ENCODE measurements at regions not wholly inside any gene's neighbourhood (a gene's known extent, or its start where the extent isn't known, plus 50 kb on each side); places are given as distances from the start of the nearest gene placed in this dataset.
A peak's percentile ranks its signal among the peaks of the same experiment; 100 is the strongest.

DNA sequence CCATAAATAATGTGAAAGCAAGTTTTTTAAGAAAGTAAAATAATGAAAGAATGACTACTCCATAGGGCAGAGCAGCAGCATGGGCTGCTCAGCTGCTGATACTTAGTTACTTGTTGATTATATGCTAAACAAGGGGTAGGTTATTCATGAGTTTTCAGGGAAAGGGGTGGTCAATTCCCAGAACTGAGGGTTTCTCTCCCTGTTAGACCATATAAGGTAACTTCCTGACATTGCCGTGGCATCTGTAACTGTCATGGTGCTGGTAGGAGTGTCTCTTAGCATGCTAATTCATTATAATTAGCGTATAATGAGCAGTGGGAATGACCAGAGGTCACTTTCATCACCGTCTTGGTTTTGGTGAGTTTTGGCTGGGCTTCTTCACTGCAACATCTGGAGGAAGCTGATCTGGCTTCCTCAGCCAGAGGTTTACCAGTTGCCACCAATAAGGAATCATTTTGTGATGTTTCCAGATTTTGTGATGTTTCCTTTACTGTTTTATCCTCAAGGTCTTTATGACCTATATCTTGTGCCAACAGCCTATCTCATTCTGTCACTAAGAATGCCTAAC, 121.8 kb upstream of the CHL1 start:
- no peak overlapping the region for H3K9ac ChIP-seq (ENCODE audit: low read depth in 1 of 3, low read length in 3 of 3)
- H3K9me3 ChIP-seq (ENCODE audit: control insufficient read depth in 3 of 3, low read length in 3 of 3), result no peaks in the 10 kb centered on the region
- no peak overlapping the region for H3K4me3 ChIP-seq (ENCODE audit: low read length in 3 of 3)
- H3K27ac ChIP-seq (ENCODE audit: low read depth, low read length), result peak overlapping the region; percentile 67
- no peaks in the 10 kb centered on the region for H3K27me3 ChIP-seq (ENCODE audit: control insufficient read depth in 3 of 3, insufficient read depth in 3 of 3, low read length in 3 of 3)
- H3K4me1 ChIP-seq (ENCODE audit: control insufficient read depth in 3 of 3, insufficient read depth in 3 of 3, low read length in 3 of 3), result peaks cover 0 to 11% (median 7%) of the 10 kb centered on the region in 3 donors
- no peaks in the 10 kb centered on the region for H3K36me3 ChIP-seq (ENCODE audit: control insufficient read depth in 3 of 3, insufficient read depth in 3 of 3, low read length in 3 of 3)

GRCh38 chr3:75260-75659, 121.3 kb upstream of the CHL1 start:
- no peak overlapping the region for H3K9ac ChIP-seq (ENCODE audit: low read depth in 1 of 3, low read length in 3 of 3)
- peaks cover 0 to 11% (median 7%) of the 10 kb centered on the region in 3 donors for H3K4me1 ChIP-seq (ENCODE audit: control insufficient read depth in 3 of 3, insufficient read depth in 3 of 3, low read length in 3 of 3)
- H3K27me3 ChIP-seq (ENCODE audit: control insufficient read depth in 3 of 3, insufficient read depth in 3 of 3, low read length in 3 of 3), result no peaks in the 10 kb centered on the region
- no peaks in the 10 kb centered on the region for H3K9me3 ChIP-seq (ENCODE audit: control insufficient read depth in 3 of 3, low read length in 3 of 3)
- peak overlapping the region; percentile 67 for H3K27ac ChIP-seq (ENCODE audit: low read depth, low read length)
- H3K36me3 ChIP-seq (ENCODE audit: control insufficient read depth in 3 of 3, insufficient read depth in 3 of 3, low read length in 3 of 3), result no peaks in the 10 kb centered on the region
- H3K4me3 ChIP-seq (ENCODE audit: low read length in 3 of 3), result no peak overlapping the region

- Histone ChIP-seq H3K4me1 (ENCODE audit: control insufficient read depth in 3 of 3, insufficient read depth in 3 of 3, low read length in 3 of 3) (peaks cover 0 to 7% (median 0%) of the 10 kb centered on the region in 3 donors), H3K9ac (ENCODE audit: low read depth in 1 of 3, low read length in 3 of 3) (no peak overlapping the region), H3K27me3 (ENCODE audit: control insufficient read depth in 3 of 3, insufficient read depth in 3 of 3, low read length in 3 of 3) (no peaks in the 10 kb centered on the region)
Measured at GRCh38 chr3:79542-79941, 117.0 kb upstream of the CHL1 start.

DNA sequence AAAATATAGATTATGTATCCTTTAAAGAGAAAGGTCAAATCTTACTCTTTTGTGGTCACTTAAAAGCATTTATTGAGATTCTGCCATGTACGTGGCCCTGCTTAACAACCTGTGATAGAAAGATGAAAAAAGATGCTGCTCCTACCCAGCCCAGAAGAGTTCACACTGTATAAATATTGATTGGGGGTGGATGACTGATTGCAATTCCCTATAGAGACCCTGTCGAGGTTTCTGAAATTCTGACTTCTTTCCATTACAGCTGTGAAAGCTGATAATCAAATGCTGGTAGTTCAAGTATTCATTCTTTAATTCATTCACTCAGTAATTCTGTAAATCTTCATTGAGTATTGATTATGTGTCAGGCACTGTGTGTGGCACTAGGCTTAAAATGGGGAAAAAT, 114.1 kb upstream of the CHL1 start:
- no peaks in the 10 kb centered on the region for H3K36me3 ChIP-seq (ENCODE audit: control insufficient read depth in 3 of 3, insufficient read depth in 3 of 3, low read length in 3 of 3)
- no peaks in the 10 kb centered on the region for H3K4me1 ChIP-seq (ENCODE audit: control insufficient read depth in 3 of 3, insufficient read depth in 3 of 3, low read length in 3 of 3)

More at GRCh38 chr3:79542-79941, 117.0 kb upstream of the CHL1 start:
- no peaks in the 10 kb centered on the region for H3K36me3 ChIP-seq (ENCODE audit: control insufficient read depth in 3 of 3, insufficient read depth in 3 of 3, low read length in 3 of 3)
- no peaks in the 10 kb centered on the region for H3K9me3 ChIP-seq (ENCODE audit: control insufficient read depth in 3 of 3, low read length in 3 of 3)
- no peak overlapping the region for H3K27ac ChIP-seq (ENCODE audit: low read depth, low read length)
- H3K4me3 ChIP-seq (ENCODE audit: low read length in 3 of 3), result no peak overlapping the region

GRCh38 chr3:83096-83495, 113.5 kb upstream of the CHL1 start:
- Histone ChIP-seq H3K27me3 (ENCODE audit: control insufficient read depth in 3 of 3, insufficient read depth in 3 of 3, low read length in 3 of 3) (no peaks in the 10 kb centered on the region), H3K27ac (ENCODE audit: low read depth, low read length) (no peak overlapping the region), H3K4me1 (ENCODE audit: control insufficient read depth in 3 of 3, insufficient read depth in 3 of 3, low read length in 3 of 3) (no peaks in the 10 kb centered on the region)

More for the DNA sequence above, 114.1 kb upstream of the CHL1 start:
- H3K4me3 ChIP-seq (ENCODE audit: low read length in 3 of 3), result no peak overlapping the region
- no peaks in the 10 kb centered on the region for H3K27me3 ChIP-seq (ENCODE audit: control insufficient read depth in 3 of 3, insufficient read depth in 3 of 3, low read length in 3 of 3)
- H3K9ac ChIP-seq (ENCODE audit: low read depth in 1 of 3, low read length in 3 of 3), result no peak overlapping the region
- H3K9me3 ChIP-seq (ENCODE audit: control insufficient read depth in 3 of 3, low read length in 3 of 3), result no peaks in the 10 kb centered on the region
- no peak overlapping the region for H3K27ac ChIP-seq (ENCODE audit: low read depth, low read length)

DNA sequence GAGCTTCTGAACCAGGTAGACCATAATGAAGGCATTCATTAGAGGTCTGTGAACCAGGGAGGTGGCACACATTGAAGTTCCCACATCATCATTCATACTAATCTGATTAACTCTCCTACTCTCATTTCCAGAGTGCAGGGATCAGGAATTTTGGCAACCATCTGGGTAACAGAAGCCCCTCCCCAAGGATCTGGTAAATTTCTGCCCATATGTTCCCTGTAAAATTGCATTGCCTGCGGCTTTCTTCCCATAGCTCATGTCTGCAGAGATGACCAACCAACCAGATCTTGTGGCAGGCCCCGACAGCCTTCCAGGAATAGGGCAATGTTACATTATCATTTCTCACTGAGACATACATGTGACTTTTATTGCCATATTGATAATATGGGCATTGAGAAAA, 111.4 kb upstream of the CHL1 start:
- Histone ChIP-seq H3K9ac (ENCODE audit: low read depth in 1 of 3, low read length in 3 of 3) (no peak overlapping the region), H3K9me3 (ENCODE audit: control insufficient read depth in 3 of 3, low read length in 3 of 3) (no peaks in the 10 kb centered on the region), H3K36me3 (ENCODE audit: control insufficient read depth in 3 of 3, insufficient read depth in 3 of 3, low read length in 3 of 3) (no peaks in the 10 kb centered on the region), H3K4me1 (ENCODE audit: control insufficient read depth in 3 of 3, insufficient read depth in 3 of 3, low read length in 3 of 3) (no peaks in the 10 kb centered on the region), H3K27ac (ENCODE audit: low read depth, low read length) (no peak overlapping the region), H3K4me3 (ENCODE audit: low read length in 3 of 3) (no peak overlapping the region), H3K27me3 (ENCODE audit: control insufficient read depth in 3 of 3, insufficient read depth in 3 of 3, low read length in 3 of 3) (no peaks in the 10 kb centered on the region)

More at GRCh38 chr3:83096-83495, 113.5 kb upstream of the CHL1 start:
- Histone ChIP-seq H3K4me3 (ENCODE audit: low read length in 3 of 3) (no peak overlapping the region), H3K9me3 (ENCODE audit: control insufficient read depth in 3 of 3, low read length in 3 of 3) (no peaks in the 10 kb centered on the region), H3K36me3 (ENCODE audit: control insufficient read depth in 3 of 3, insufficient read depth in 3 of 3, low read length in 3 of 3) (no peaks in the 10 kb centered on the region), H3K9ac (ENCODE audit: low read depth in 1 of 3, low read length in 3 of 3) (no peak overlapping the region)

GRCh38 chr3:88267-88666, 108.3 kb upstream of the CHL1 start:
- no peaks in the 10 kb centered on the region for H3K27me3 ChIP-seq (ENCODE audit: control insufficient read depth in 3 of 3, insufficient read depth in 3 of 3, low read length in 3 of 3)
- H3K9ac ChIP-seq (ENCODE audit: low read depth in 1 of 3, low read length in 3 of 3), result no peak overlapping the region
- H3K9me3 ChIP-seq (ENCODE audit: control insufficient read depth in 3 of 3, low read length in 3 of 3), result no peaks in the 10 kb centered on the region
- H3K4me1 ChIP-seq (ENCODE audit: control insufficient read depth in 3 of 3, insufficient read depth in 3 of 3, low read length in 3 of 3), result no peaks in the 10 kb centered on the region
- no peak overlapping the region for H3K27ac ChIP-seq (ENCODE audit: low read depth, low read length)
- no peaks in the 10 kb centered on the region for H3K36me3 ChIP-seq (ENCODE audit: control insufficient read depth in 3 of 3, insufficient read depth in 3 of 3, low read length in 3 of 3)
- H3K4me3 ChIP-seq (ENCODE audit: low read length in 3 of 3), result no peak overlapping the region

DNA sequence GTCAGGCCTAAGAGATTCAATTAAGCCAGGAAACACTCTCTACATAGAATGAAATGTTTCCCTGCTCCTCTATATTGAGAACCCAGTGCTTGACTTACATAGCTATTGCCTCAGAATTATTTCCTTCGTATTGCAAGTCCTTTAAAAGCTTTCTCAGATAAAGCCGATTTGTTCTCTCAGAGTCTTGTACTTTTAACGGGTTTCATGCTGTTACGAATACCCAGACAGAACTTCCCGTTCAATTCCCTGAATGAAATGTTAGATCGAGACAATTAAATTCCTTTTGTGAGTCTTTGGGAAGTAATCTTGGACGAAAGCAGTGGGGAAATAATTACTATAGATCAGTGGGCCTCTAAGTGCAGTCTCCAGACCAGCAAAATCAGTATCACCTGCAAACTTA, 102.8 kb upstream of the CHL1 start:
- H3K4me1 ChIP-seq (ENCODE audit: control insufficient read depth in 3 of 3, insufficient read depth in 3 of 3, low read length in 3 of 3), result no peaks in the 10 kb centered on the region
- H3K4me3 ChIP-seq (ENCODE audit: low read length in 3 of 3), result no peak overlapping the region
- H3K9ac ChIP-seq (ENCODE audit: low read depth in 1 of 3, low read length in 3 of 3), result no peak overlapping the region
- no peaks in the 10 kb centered on the region for H3K9me3 ChIP-seq (ENCODE audit: control insufficient read depth in 3 of 3, low read length in 3 of 3)
- no peak overlapping the region for H3K27ac ChIP-seq (ENCODE audit: low read depth, low read length)
- no peaks in the 10 kb centered on the region for H3K27me3 ChIP-seq (ENCODE audit: control insufficient read depth in 3 of 3, insufficient read depth in 3 of 3, low read length in 3 of 3)
- no peaks in the 10 kb centered on the region for H3K36me3 ChIP-seq (ENCODE audit: control insufficient read depth in 3 of 3, insufficient read depth in 3 of 3, low read length in 3 of 3)

DNA sequence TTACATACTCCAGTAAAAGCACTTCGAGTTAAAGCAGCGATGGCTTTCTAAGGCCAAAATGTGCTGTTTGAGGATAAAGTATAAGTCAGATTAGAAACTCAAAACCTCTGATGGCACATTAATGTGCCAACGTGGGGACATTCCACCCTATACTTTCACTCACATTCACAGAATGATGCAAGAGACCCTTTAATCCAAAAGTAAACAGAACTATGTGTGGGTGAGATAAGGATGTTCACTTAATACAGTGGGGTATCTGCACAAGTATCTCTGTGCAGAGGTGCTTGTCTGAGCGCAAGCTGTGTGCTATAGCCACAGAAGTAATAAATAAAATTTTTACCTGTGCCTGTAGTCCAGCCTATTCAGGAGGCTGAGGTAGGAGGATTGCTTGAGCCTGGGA, 100.3 kb upstream of the CHL1 start:
- no peaks in the 10 kb centered on the region for H3K9me3 ChIP-seq (ENCODE audit: control insufficient read depth in 3 of 3, low read length in 3 of 3)
- H3K36me3 ChIP-seq (ENCODE audit: control insufficient read depth in 3 of 3, insufficient read depth in 3 of 3, low read length in 3 of 3), result no peaks in the 10 kb centered on the region
- H3K27me3 ChIP-seq (ENCODE audit: control insufficient read depth in 3 of 3, insufficient read depth in 3 of 3, low read length in 3 of 3), result no peaks in the 10 kb centered on the region
- H3K4me1 ChIP-seq (ENCODE audit: control insufficient read depth in 3 of 3, insufficient read depth in 3 of 3, low read length in 3 of 3), result no peaks in the 10 kb centered on the region
- no peak overlapping the region for H3K27ac ChIP-seq (ENCODE audit: low read depth, low read length)
- H3K9ac ChIP-seq (ENCODE audit: low read depth in 1 of 3, low read length in 3 of 3), result no peak overlapping the region
- no peak overlapping the region for H3K4me3 ChIP-seq (ENCODE audit: low read length in 3 of 3)

GRCh38 chr3:97417-98258, 98.9 kb upstream of the CHL1 start:
- no peak overlapping the region for H3K4me3 ChIP-seq (ENCODE audit: low read length in 3 of 3)
- H3K27me3 ChIP-seq (ENCODE audit: control insufficient read depth in 3 of 3, insufficient read depth in 3 of 3, low read length in 3 of 3), result no peaks in the 10 kb centered on the region
- H3K9ac ChIP-seq (ENCODE audit: low read depth in 1 of 3, low read length in 3 of 3), result no peak overlapping the region
- no peaks in the 10 kb centered on the region for H3K36me3 ChIP-seq (ENCODE audit: control insufficient read depth in 3 of 3, insufficient read depth in 3 of 3, low read length in 3 of 3)
- H3K4me1 ChIP-seq (ENCODE audit: control insufficient read depth in 3 of 3, insufficient read depth in 3 of 3, low read length in 3 of 3), result no peaks in the 10 kb centered on the region
- H3K9me3 ChIP-seq (ENCODE audit: control insufficient read depth in 3 of 3, low read length in 3 of 3), result no peaks in the 10 kb centered on the region
- H3K27ac ChIP-seq (ENCODE audit: low read depth, low read length), result no peak overlapping the region

All from skeletal muscle tissue (tissue), 3 donors.